H1 (cell line): ENCODE measurements at regions not wholly inside any gene's neighbourhood (a gene's known extent, or its start where the extent isn't known, plus 50 kb on each side); places are given as distances from the start of the nearest gene placed in this dataset.

ENCODE experiments used
- CTCF ChIA-PET: fragments of 300-600 bp; sonication (Branson Sonifier 250); formaldehyde crosslinking; loops from one replicate; lab custom pipeline; 2021; ENCODE audit not compliant: partially characterized antibody; lab: Charles Lee
- POLR2A ChIA-PET: fragments of 300-600 bp; sonication (Branson Sonifier 250); formaldehyde crosslinking; loops from one replicate; lab custom pipeline; 2021; ENCODE audit warnings: inconsistent platforms; ENCODE audit not compliant: partially characterized antibody; lab: Charles Lee
- DNase-seq, 2 experiments: peaks; one replicate each; pipeline versions ENCODE4 v3.0.0 to v3.0.0-alpha.2; 2010 to 2022; ENCODE audit warnings: low spot score in 2 of 2, low read depth in 1 of 2, mixed read lengths in 1 of 2
- FAIRE-seq: peaks from 2 replicates; lab custom pipeline; 2011; peaks lifted over from hg19 to GRCh38; lab: Jason Lieb, UNC
- H2AFZ ChIP-seq: 2 replicates; pipeline ENCODE4 v1.8.1; 2012; ENCODE audit warnings: low read length, inconsistent platforms
- H2AK5ac ChIP-seq: 2 replicates; pipeline ENCODE4 v1.6.1; 2013; ENCODE audit warnings: low read depth, low read length
- H2BK120ac ChIP-seq: replicated peaks from 2 replicates; pipeline ENCODE3; 2013; ENCODE audit warnings: low read depth, low read length, inconsistent platforms
- H2BK12ac ChIP-seq: 2 replicates; pipeline ENCODE4 v1.6.1; 2013; ENCODE audit warnings: low read depth, low read length
- H2BK15ac ChIP-seq: 2 replicates; pipeline ENCODE4 v1.6.1; 2013; ENCODE audit warnings: low read length
- H2BK20ac ChIP-seq: 2 replicates; pipeline ENCODE4 v1.6.1; 2013; ENCODE audit warnings: low read length
- H2BK5ac ChIP-seq: 2 replicates; pipeline ENCODE4 v1.6.1; 2013; ENCODE audit warnings: low read depth, low read length
- H3K14ac ChIP-seq: 2 replicates; pipeline ENCODE4 v1.6.1; 2013; ENCODE audit warnings: inconsistent platforms; ENCODE audit not compliant: insufficient read length
- H3K18ac ChIP-seq: 2 replicates; pipeline ENCODE4 v1.6.1; 2013; ENCODE audit warnings: low read length; ENCODE audit errors: extremely low read depth
- H3K23ac ChIP-seq: 2 replicates; pipeline ENCODE4 v1.6.1; 2013; ENCODE audit warnings: inconsistent platforms; ENCODE audit not compliant: insufficient read length
- H3K23me2 ChIP-seq: 2 replicates; pipeline ENCODE4 v1.6.1; 2013; ENCODE audit warnings: low read depth, low read length
- H3K27ac ChIP-seq: 2 replicates; pipeline ENCODE4 v1.6.1; 2011; ENCODE audit warnings: low read depth, low read length, inconsistent platforms
- H3K27me3 ChIP-seq, 4 experiments: replicated peaks in 1 of 4; 1 replicate in 1 of 4; 2 replicates in 3 of 4; pipeline versions ENCODE4 v1.6.1 to v1.8.1; 2011 to 2013; ENCODE audit warnings: low read length in 3 of 4, mild to moderate bottlenecking in 3 of 4, inconsistent platforms in 2 of 4, mixed read lengths in 2 of 4, moderate library complexity in 1 of 4; ENCODE audit not compliant: control insufficient read depth in 3 of 4, insufficient read depth in 3 of 4; ENCODE audit errors: extremely low read depth in 1 of 4
- H3K36me3 ChIP-seq, 4 experiments: 2 replicates each; pipeline versions ENCODE4 v1.6.1 to v1.8.1; 2011 to 2013; ENCODE audit warnings: mild to moderate bottlenecking in 4 of 4, low read length in 3 of 4, moderate library complexity in 2 of 4, control low read depth in 1 of 4, inconsistent platforms in 1 of 4; ENCODE audit not compliant: insufficient read depth in 4 of 4, control insufficient read depth in 2 of 4
- H3K4ac ChIP-seq: replicated peaks from 2 replicates; pipeline ENCODE3; 2013; ENCODE audit warnings: low read length, low read depth, mixed read lengths, inconsistent platforms; ENCODE audit not compliant: insufficient read length
- H3K4me1 ChIP-seq, 4 experiments: replicated peaks in 1 of 4; 1 replicate in 1 of 4; 2 replicates in 3 of 4; pipeline versions ENCODE4 v1.6.1 to v1.8.1; 2011 to 2013; ENCODE audit warnings: low read length in 3 of 4, inconsistent platforms in 2 of 4, mixed read lengths in 1 of 4; ENCODE audit not compliant: insufficient read depth in 4 of 4, control insufficient read depth in 3 of 4
- H3K4me2 ChIP-seq, 2 experiments: 2 replicates each; pipeline versions ENCODE4 v1.6.1 to v1.8.1; 2011 to 2013; ENCODE audit warnings: low read depth in 2 of 2, low read length in 2 of 2, control low read depth in 1 of 2, inconsistent platforms in 1 of 2, mild to moderate bottlenecking in 1 of 2; ENCODE audit not compliant: insufficient read depth in 1 of 2
- H3K4me3 ChIP-seq, 4 experiments: fragments of 200-600, 300-600 bp in 1 of 4; sonication (generic), shearing (Covaris generic), sonication (Bioruptor Twin) in 1 of 4; 2 replicates each; pipeline versions ENCODE4 v1.5.1 to v1.8.1; 2011 to 2016; ENCODE audit warnings: low read length in 4 of 4, low read depth in 3 of 4, control low read depth in 2 of 4, inconsistent platforms in 2 of 4, mild to moderate bottlenecking in 2 of 4, mixed read lengths in 1 of 4, moderate library complexity in 1 of 4; ENCODE audit not compliant: insufficient read depth in 2 of 4; ENCODE audit errors: extremely low read depth in 1 of 4
- H3K56ac ChIP-seq: replicated peaks from 2 replicates; pipeline ENCODE3; 2013; ENCODE audit warnings: low read depth, mild to moderate bottlenecking, mixed read lengths, low read length, inconsistent platforms; ENCODE audit not compliant: insufficient read length
- H3K79me1 ChIP-seq: 2 replicates; pipeline ENCODE4 v1.6.1; 2013; ENCODE audit warnings: low read depth, low read length, control low read depth
- H3K79me2 ChIP-seq, 2 experiments: 2 replicates each; pipeline versions ENCODE4 v1.6.1 to v1.8.1; 2012 to 2013; ENCODE audit warnings: low read length in 2 of 2, mild to moderate bottlenecking in 2 of 2, inconsistent platforms in 1 of 2; ENCODE audit not compliant: insufficient read depth in 2 of 2, control insufficient read depth in 1 of 2
- H3K9ac ChIP-seq, 4 experiments: replicated peaks in 1 of 4; 1 replicate in 1 of 4; 2 replicates in 3 of 4; pipeline versions ENCODE4 v1.6.1 to v1.8.1; 2011 to 2013; ENCODE audit warnings: low read depth in 3 of 4, low read length in 3 of 4, control low read depth in 2 of 4, mild to moderate bottlenecking in 2 of 4, moderate library complexity in 2 of 4, inconsistent platforms in 1 of 4; ENCODE audit errors: extremely low read depth in 1 of 4
- H3K9me3 ChIP-seq, 2 experiments: 2 replicates each; pipeline versions ENCODE4 v1.6.1 to v1.8.1; 2012 to 2013; ENCODE audit warnings: mild to moderate bottlenecking in 2 of 2, moderate library complexity in 2 of 2, control low read depth in 1 of 2, inconsistent platforms in 1 of 2, low read depth in 1 of 2, low read length in 1 of 2, mixed read lengths in 1 of 2; ENCODE audit not compliant: insufficient read depth in 2 of 2
- H4K20me1 ChIP-seq, 2 experiments: replicated peaks in 1 of 2; 2 replicates each; pipeline versions ENCODE3 to v1.8.1; 2011 to 2013; ENCODE audit warnings: inconsistent platforms in 2 of 2, low read length in 2 of 2, mild to moderate bottlenecking in 1 of 2; ENCODE audit not compliant: insufficient read depth in 2 of 2, control insufficient read depth in 1 of 2
- H4K5ac ChIP-seq: 2 replicates; pipeline ENCODE4 v1.6.1; 2013; ENCODE audit warnings: low read length, low read depth, mixed read lengths, inconsistent platforms; ENCODE audit not compliant: insufficient read length
- H4K8ac ChIP-seq: 2 replicates; pipeline ENCODE4 v1.8.0; 2013; ENCODE audit warnings: mild to moderate bottlenecking, moderate library complexity, low read length, inconsistent platforms; ENCODE audit not compliant: insufficient read depth; ENCODE audit errors: extremely low read depth
- H4K91ac ChIP-seq: replicated peaks from 2 replicates; pipeline ENCODE3; 2013; ENCODE audit warnings: low read length, mixed read lengths, inconsistent platforms; ENCODE audit not compliant: insufficient read length
- BACH1 ChIP-seq: IDR thresholded peaks from 2 replicates; pipeline ENCODE4 v1.6.1; 2012; ENCODE audit warnings: low read length, improper control_type of control experiment
- CBX5 ChIP-seq: fragments of 300-800, 300-1000 bp; sonication (generic); IDR thresholded peaks from 2 replicates; pipeline ENCODE4 v1.7.1; 2016; ENCODE audit warnings: antibody characterized with exemption, low read length, low read depth
- EZH2 ChIP-seq: fragments of 200-600 bp; sonication (generic); IDR thresholded peaks from 2 replicates; pipeline ENCODE4 v1.7.1; 2012; ENCODE audit warnings: low read depth, mild to moderate bottlenecking, moderate library complexity, low read length, inconsistent platforms; ENCODE audit not compliant: severe bottlenecking
- RAD21 ChIP-seq, 2 experiments: IDR thresholded peaks in 1 of 2; conservative IDR thresholded peaks in 1 of 2; 2 replicates each; pipeline ENCODE4 v1.6.1; 2011; ENCODE audit warnings: low read depth in 2 of 2, low read length in 2 of 2, improper control_type of control experiment in 1 of 2, inconsistent platforms in 1 of 2, mild to moderate bottlenecking in 1 of 2, moderate library complexity in 1 of 2
- SAP30 ChIP-seq: fragments of 300-600 bp; sonication (generic); IDR thresholded peaks from 2 replicates; pipeline ENCODE4 v1.7.1; 2012; ENCODE audit warnings: low read length, moderate library complexity, mild to moderate bottlenecking, inconsistent platforms; ENCODE audit not compliant: insufficient read depth, insufficient replicate concordance
- SUZ12 ChIP-seq: fragments of 200-600 bp; sonication (generic); IDR thresholded peaks from 2 replicates; pipeline ENCODE4 v1.6.1; 2012; ENCODE audit warnings: mild to moderate bottlenecking, inconsistent platforms, low read length, moderate library complexity, mixed read lengths
- TBP ChIP-seq: IDR thresholded peaks from 2 replicates; pipeline ENCODE4 v1.6.1; 2011; ENCODE audit warnings: low read depth, low read length, improper control_type of control experiment
- WGBS, 2 experiments: shearing (Covaris generic) in 1 of 2; methylation state at CpG; one replicate each; pipeline versions ENCODE4 v1.1.6 to v1.1.7; 2013 to 2015; ENCODE audit warnings: low lambda C conversion rate in 2 of 2, mixed read lengths in 2 of 2, inconsistent platforms in 1 of 2, low coverage in 1 of 2, missing lambda C conversion rate in 1 of 2; ENCODE audit not compliant: insufficient replicate concordance in 2 of 2, insufficient coverage in 1 of 2, insufficient read length in 1 of 2; ENCODE audit errors: extremely low coverage in 1 of 2, missing lambda C conversion rate in 1 of 2; 5-methylcytosine and 5-hydroxymethylcytosine counted together
- TF ChIP-seq, protein P1 (sequence below): IDR thresholded peaks from 2 replicates; pipeline ENCODE4 v1.6.1; 2011; ENCODE audit warnings: low read length, improper control_type of control experiment

DNA sequence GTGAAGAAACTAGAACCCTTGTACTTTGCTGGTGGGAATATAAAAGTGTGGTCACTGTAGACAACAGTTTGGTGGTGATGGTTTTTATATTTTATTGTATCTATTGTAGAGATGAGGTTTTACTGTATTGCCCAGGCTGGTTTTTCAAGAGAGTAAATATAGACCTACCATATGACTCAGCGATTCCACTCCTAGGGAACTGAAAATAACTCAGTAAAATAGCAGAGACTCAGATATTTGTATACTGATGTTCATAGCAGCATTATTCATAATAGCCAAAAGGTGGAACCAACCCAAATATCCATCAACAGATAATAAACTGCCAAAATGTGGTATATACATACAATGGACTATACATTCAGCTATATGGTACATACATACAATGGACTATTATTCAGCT is 68.8 kb upstream of the IL12A start:
- POLR2A ChIA-PET, result no interaction called here
- Histone ChIP-seq H3K23ac (no peak overlapping the region), H2BK12ac (no peak overlapping the region), H4K91ac (no peak overlapping the region), H4K5ac (no peak overlapping the region), H3K79me1 (no peaks in the 10 kb centered on the region), H3K27me3 (no peaks in the 10 kb centered on the region), H3K9me3 (no peaks in the 10 kb centered on the region), H2BK5ac (no peak overlapping the region), H3K4me1 (no peaks in the 10 kb centered on the region), H2BK20ac (no peak overlapping the region), H3K36me3 (no peaks in the 10 kb centered on the region), H2BK15ac (no peak overlapping the region), H3K23me2 (no peaks in the 10 kb centered on the region), H3K79me2 (no peaks in the 10 kb centered on the region), H3K18ac (no peak overlapping the region), H4K8ac (no peak overlapping the region), H3K4ac (no peak overlapping the region), H3K4me2 (no peak overlapping the region), H3K27ac (no peak overlapping the region), H3K9ac (no peak overlapping the region), H3K14ac (no peak overlapping the region), H2AK5ac (no peak overlapping the region), H4K20me1 (no peaks in the 10 kb centered on the region), H3K4me3 (no peak overlapping the region), H3K56ac (no peak overlapping the region), H2BK120ac (no peak overlapping the region), H2AFZ (no peak overlapping the region)
- 83% methylated on average over 1 of the region's 1 CpG; no CpG with 5 or more reads in 1 of the 2 experiments for WGBS, 2 experiments
- FAIRE-seq (no peak), DNase-seq (no peak)
- CTCF ChIA-PET, result no interaction called here
- TF ChIP-seq, protein P1, sequence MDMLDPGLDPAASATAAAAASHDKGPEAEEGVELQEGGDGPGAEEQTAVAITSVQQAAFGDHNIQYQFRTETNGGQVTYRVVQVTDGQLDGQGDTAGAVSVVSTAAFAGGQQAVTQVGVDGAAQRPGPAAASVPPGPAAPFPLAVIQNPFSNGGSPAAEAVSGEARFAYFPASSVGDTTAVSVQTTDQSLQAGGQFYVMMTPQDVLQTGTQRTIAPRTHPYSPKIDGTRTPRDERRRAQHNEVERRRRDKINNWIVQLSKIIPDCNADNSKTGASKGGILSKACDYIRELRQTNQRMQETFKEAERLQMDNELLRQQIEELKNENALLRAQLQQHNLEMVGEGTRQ, result no peak
- no peak for TF ChIP-seq SUZ12
- no peak for TF ChIP-seq SAP30
- TF ChIP-seq BACH1, result no peak
- TF ChIP-seq EZH2, result no peak
- no peak for TF ChIP-seq CBX5
- no peak for TF ChIP-seq RAD21 (IDR thresholded peaks at IDR 0.05 in 1 of 2, conservative IDR thresholded peaks at IDR 0.05 in 1 of 2; ENCODE audit: low read depth in 2 of 2, low read length in 2 of 2)
- TF ChIP-seq TBP, result no peak
